H9 (cell line): ENCODE measurements at regions not wholly inside any gene's neighbourhood (a gene's known extent, or its start where the extent isn't known, plus 50 kb on each side); places are given as distances from the start of the nearest gene placed in this dataset.

ENCODE experiments used
- DNase-seq: peaks from one replicate; pipeline ENCODE4 v3.0.0-alpha.2; 2017
- H2AFZ ChIP-seq: one replicate; pipeline ENCODE4 v1.6.1; 2013; ENCODE audit warnings: mild to moderate bottlenecking, low read length, control low read depth, moderate library complexity
- H2AK5ac ChIP-seq: 2 replicates; pipeline ENCODE4 v1.6.1; 2013; ENCODE audit warnings: low read length, control low read depth, mixed read lengths; ENCODE audit not compliant: insufficient read length
- H2BK120ac ChIP-seq: one replicate; pipeline ENCODE4 v1.6.1; 2013; ENCODE audit warnings: low read depth, mild to moderate bottlenecking, low read length, control low read depth, inconsistent platforms; ENCODE audit not compliant: poor library complexity, severe bottlenecking
- H2BK12ac ChIP-seq: 2 replicates; pipeline ENCODE4 v1.6.1; 2013; ENCODE audit warnings: low read length, control low read depth, mixed read lengths, low read depth; ENCODE audit not compliant: insufficient read length
- H2BK15ac ChIP-seq: 2 replicates; pipeline ENCODE4 v1.6.1; 2013; ENCODE audit warnings: low read depth, low read length, control low read depth
- H2BK20ac ChIP-seq: one replicate; pipeline ENCODE4 v1.6.1; 2013; ENCODE audit warnings: low read depth, mild to moderate bottlenecking, low read length, control low read depth, inconsistent platforms; ENCODE audit not compliant: poor library complexity, severe bottlenecking
- H2BK5ac ChIP-seq: 2 replicates; pipeline ENCODE4 v1.6.1; 2013; ENCODE audit warnings: low read length, control low read depth, mixed read lengths; ENCODE audit not compliant: insufficient read length
- H3K14ac ChIP-seq: 2 replicates; pipeline ENCODE4 v1.6.1; 2013; ENCODE audit warnings: low read length, control low read depth; ENCODE audit not compliant: insufficient read depth
- H3K18ac ChIP-seq: 2 replicates; pipeline ENCODE4 v1.6.1; 2013; ENCODE audit warnings: low read depth, mild to moderate bottlenecking, mixed read lengths, low read length, control low read depth; ENCODE audit not compliant: insufficient read length
- H3K23ac ChIP-seq: 2 replicates; pipeline ENCODE4 v1.6.1; 2013; ENCODE audit warnings: low read length, control low read depth, mixed read lengths, low read depth; ENCODE audit not compliant: insufficient read length
- H3K23me2 ChIP-seq: 2 replicates; pipeline ENCODE4 v1.6.1; 2013; ENCODE audit warnings: low read depth, mild to moderate bottlenecking, mixed read lengths, low read length, control low read depth; ENCODE audit not compliant: insufficient read length, poor library complexity, severe bottlenecking
- H3K27ac ChIP-seq: 2 replicates; pipeline ENCODE4 v1.5.1; 2013; ENCODE audit warnings: low read length, control low read depth, mixed read lengths, low read depth; ENCODE audit not compliant: insufficient read length
- H3K27me3 ChIP-seq: 2 replicates; pipeline ENCODE4 v1.6.1; 2013; ENCODE audit warnings: low read length, control low read depth, inconsistent platforms; ENCODE audit not compliant: insufficient read depth
- H3K4ac ChIP-seq: 2 replicates; pipeline ENCODE4 v1.6.1; 2013; ENCODE audit warnings: low read depth, mild to moderate bottlenecking, control low read depth, inconsistent platforms, low read length, moderate library complexity
- H3K4me1 ChIP-seq: 2 replicates; pipeline ENCODE4 v1.6.1; 2013; ENCODE audit warnings: low read length, control low read depth, inconsistent platforms; ENCODE audit not compliant: insufficient read depth
- H3K4me2 ChIP-seq: 2 replicates; pipeline ENCODE4 v1.6.1; 2013; ENCODE audit warnings: low read length, control low read depth, mixed read lengths; ENCODE audit not compliant: insufficient read length, insufficient read depth
- H3K56ac ChIP-seq: 2 replicates; pipeline ENCODE4 v1.6.1; 2013; ENCODE audit warnings: low read depth, mild to moderate bottlenecking, mixed read lengths, low read length, control low read depth; ENCODE audit not compliant: insufficient read length
- H3K79me1 ChIP-seq: 2 replicates; pipeline ENCODE4 v1.6.1; 2013; ENCODE audit warnings: low read depth, mild to moderate bottlenecking, moderate library complexity, low read length, control low read depth, inconsistent platforms; ENCODE audit not compliant: insufficient read depth, poor library complexity, severe bottlenecking
- H3K79me2 ChIP-seq: 2 replicates; pipeline ENCODE4 v1.6.1; 2013; ENCODE audit warnings: low read length, control low read depth, inconsistent platforms; ENCODE audit not compliant: insufficient read depth
- H3K9ac ChIP-seq: 2 replicates; pipeline ENCODE4 v1.6.1; 2013; ENCODE audit warnings: low read length, control low read depth, mixed read lengths; ENCODE audit not compliant: insufficient read length; ENCODE audit errors: extremely low read depth
- H3K9me3 ChIP-seq: one replicate; pipeline ENCODE4 v1.6.1; 2013; ENCODE audit warnings: low read depth, low read length, inconsistent platforms; ENCODE audit not compliant: control insufficient read depth
- H3T11ph ChIP-seq: one replicate; pipeline ENCODE4 v1.6.1; 2013; ENCODE audit warnings: mild to moderate bottlenecking, low read length, control low read depth, inconsistent platforms
- H4K20me1 ChIP-seq: one replicate; pipeline ENCODE4 v1.6.1; 2013; ENCODE audit not compliant: control insufficient read depth, insufficient read length, insufficient read depth
- H4K5ac ChIP-seq: 2 replicates; pipeline ENCODE4 v1.6.1; 2013; ENCODE audit warnings: low read depth, mild to moderate bottlenecking, mixed read lengths, low read length, control low read depth; ENCODE audit not compliant: insufficient read length
- H4K8ac ChIP-seq: replicated peaks from 2 replicates; pipeline ENCODE4 v1.6.1; 2013; ENCODE audit warnings: low read length, control low read depth, mixed read lengths, low read depth; ENCODE audit not compliant: insufficient read length
- H4K91ac ChIP-seq: 2 replicates; pipeline ENCODE4 v1.6.1; 2013; ENCODE audit warnings: low read depth, mild to moderate bottlenecking, moderate library complexity, mixed read lengths, low read length, control low read depth; ENCODE audit not compliant: insufficient read length
- H3K27ac Mint-ChIP-seq, 3 experiments: 2 replicates in 2 of 3; 3 replicates in 1 of 3; pipeline ENCODE4 v1.8.0; 2020 to 2021; ENCODE audit warnings: mixed read lengths in 3 of 3, mild to moderate bottlenecking in 1 of 3, moderate library complexity in 1 of 3
- H3K27me3 Mint-ChIP-seq: 2 replicates; pipeline ENCODE4 v1.8.0; 2021; ENCODE audit warnings: low read depth, mild to moderate bottlenecking, moderate library complexity, mixed read lengths
- H3K36me3 Mint-ChIP-seq, 3 experiments: 2 replicates in 2 of 3; 3 replicates in 1 of 3; pipeline ENCODE4 v1.8.0; 2020 to 2021; ENCODE audit warnings: low read depth in 3 of 3, mixed read lengths in 3 of 3; ENCODE audit not compliant: insufficient read depth in 1 of 3
- H3K4me1 Mint-ChIP-seq, 2 experiments: 2 replicates each; pipeline ENCODE4 v1.8.0; 2020; ENCODE audit warnings: mixed read lengths in 2 of 2
- H3K4me3 Mint-ChIP-seq, 2 experiments: 2 replicates in 1 of 2; 3 replicates in 1 of 2; pipeline ENCODE4 v1.8.0; 2020 to 2021; ENCODE audit warnings: mild to moderate bottlenecking in 2 of 2, mixed read lengths in 2 of 2, moderate library complexity in 1 of 2
- H3K9me3 Mint-ChIP-seq, 2 experiments: 2 replicates in 1 of 2; 3 replicates in 1 of 2; pipeline ENCODE4 v1.8.0; 2020; ENCODE audit warnings: mild to moderate bottlenecking in 2 of 2, mixed read lengths in 2 of 2, moderate library complexity in 1 of 2
- WGBS: extraction: QIAGEN DNeasy Blood & Tissue Kit; methylation state at CpG from one replicate; pipeline ENCODE4 v1.1.7; 2013; ENCODE audit warnings: missing lambda C conversion rate, low lambda C conversion rate, mixed read lengths; ENCODE audit not compliant: insufficient read length; ENCODE audit errors: extremely low coverage; 5-methylcytosine and 5-hydroxymethylcytosine counted together
- TF ChIP-seq, protein P1 (sequence below): fragments of 200-600 bp; sonication (generic); conservative IDR thresholded peaks from 3 replicates; pipeline ENCODE4 v1.8.0; 2021; ENCODE audit warnings: antibody characterized with exemption, mild to moderate bottlenecking

DNA sequence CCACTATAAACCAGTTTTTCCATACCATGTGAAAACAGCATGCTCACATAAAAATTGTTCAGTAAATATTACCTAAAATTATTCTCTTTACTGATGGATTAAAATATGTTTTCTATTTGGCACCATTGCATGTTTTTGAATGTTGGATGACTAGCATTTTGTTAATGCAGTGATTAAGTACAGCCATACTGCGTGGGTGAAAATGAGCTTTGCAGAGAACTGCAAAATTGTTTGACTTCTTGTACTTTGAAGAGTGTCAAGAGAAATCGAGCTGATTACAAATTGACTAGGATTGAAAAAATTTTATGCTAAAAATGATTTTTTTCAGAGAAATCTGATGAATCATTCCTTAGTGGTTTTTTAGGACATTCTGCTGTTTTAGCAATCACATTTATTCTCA, 452.9 kb downstream of the RPL10L start:
- no peak overlapping the region for H3T11ph ChIP-seq
- Mint-ChIP-seq H3K9me3 (no peaks in the 10 kb centered on the region), H3K27ac (no peak overlapping the region), H3K36me3 (no peaks in the 10 kb centered on the region), H3K4me3 (no peak overlapping the region), H3K27me3 (no peaks in the 10 kb centered on the region), H3K4me1 (peaks cover 0 to 11% of the 10 kb centered on the region in 2 experiments; a peak in 2 of 4 replicates)
- TF ChIP-seq, protein P1, sequence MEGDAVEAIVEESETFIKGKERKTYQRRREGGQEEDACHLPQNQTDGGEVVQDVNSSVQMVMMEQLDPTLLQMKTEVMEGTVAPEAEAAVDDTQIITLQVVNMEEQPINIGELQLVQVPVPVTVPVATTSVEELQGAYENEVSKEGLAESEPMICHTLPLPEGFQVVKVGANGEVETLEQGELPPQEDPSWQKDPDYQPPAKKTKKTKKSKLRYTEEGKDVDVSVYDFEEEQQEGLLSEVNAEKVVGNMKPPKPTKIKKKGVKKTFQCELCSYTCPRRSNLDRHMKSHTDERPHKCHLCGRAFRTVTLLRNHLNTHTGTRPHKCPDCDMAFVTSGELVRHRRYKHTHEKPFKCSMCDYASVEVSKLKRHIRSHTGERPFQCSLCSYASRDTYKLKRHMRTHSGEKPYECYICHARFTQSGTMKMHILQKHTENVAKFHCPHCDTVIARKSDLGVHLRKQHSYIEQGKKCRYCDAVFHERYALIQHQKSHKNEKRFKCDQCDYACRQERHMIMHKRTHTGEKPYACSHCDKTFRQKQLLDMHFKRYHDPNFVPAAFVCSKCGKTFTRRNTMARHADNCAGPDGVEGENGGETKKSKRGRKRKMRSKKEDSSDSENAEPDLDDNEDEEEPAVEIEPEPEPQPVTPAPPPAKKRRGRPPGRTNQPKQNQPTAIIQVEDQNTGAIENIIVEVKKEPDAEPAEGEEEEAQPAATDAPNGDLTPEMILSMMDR = no peak
- H3K4me1 ChIP-seq = no peaks in the 10 kb centered on the region
- no peak overlapping the region for H2AK5ac ChIP-seq
- H3K79me2 ChIP-seq = no peaks in the 10 kb centered on the region
- no peak overlapping the region for H2BK20ac ChIP-seq
- no peak overlapping the region for H2BK5ac ChIP-seq
- no peaks in the 10 kb centered on the region for H3K9me3 ChIP-seq
- no peaks in the 10 kb centered on the region for H3K23me2 ChIP-seq
- no peak overlapping the region for H2AFZ ChIP-seq
- no peaks in the 10 kb centered on the region for H3K27me3 ChIP-seq
- no peak overlapping the region for H3K4ac ChIP-seq
- H2BK15ac ChIP-seq = no peak overlapping the region
- H2BK120ac ChIP-seq = no peak overlapping the region
- WGBS = no CpG with 5 or more reads among the region's 2 CpGs
- H4K20me1 ChIP-seq = no peaks in the 10 kb centered on the region
- H3K14ac ChIP-seq = no peak overlapping the region
- DNase-seq = no peak
- no peak overlapping the region for H3K27ac ChIP-seq
- no peak overlapping the region for H3K9ac ChIP-seq
- no peak overlapping the region for H4K5ac ChIP-seq
- no peak overlapping the region for H3K4me2 ChIP-seq
- H4K8ac ChIP-seq = no peak overlapping the region
- no peak overlapping the region for H3K56ac ChIP-seq
- no peaks in the 10 kb centered on the region for H3K79me1 ChIP-seq
- no peak overlapping the region for H3K23ac ChIP-seq
- H3K18ac ChIP-seq = no peak overlapping the region
- H4K91ac ChIP-seq = no peak overlapping the region
- no peak overlapping the region for H2BK12ac ChIP-seq
